ENCODE measurements at regions not wholly inside any gene's neighbourhood (a gene's known extent, or its start where the extent isn't known, plus 50 kb on each side); places are given as distances from the start of the nearest gene placed in this dataset.

DNA sequence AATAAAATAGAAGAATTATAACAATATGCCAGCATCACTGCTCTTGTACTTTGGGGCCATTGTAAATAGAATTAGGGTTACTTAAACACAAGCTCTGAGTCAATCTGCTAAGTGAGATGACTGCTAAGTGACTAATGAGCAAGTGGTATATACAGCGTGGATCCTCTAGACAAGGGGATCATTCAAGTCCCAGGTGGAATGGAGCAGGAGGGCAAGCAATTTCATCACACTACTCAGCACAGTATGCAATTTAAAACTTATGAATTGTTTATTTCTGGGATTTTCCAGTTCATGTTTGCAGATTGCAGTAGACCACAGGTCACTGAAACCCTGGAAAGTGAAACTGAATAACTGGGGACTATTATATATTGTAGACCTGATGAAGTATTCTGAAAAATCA, 235.3 kb downstream of the BTBD3 start:
- H3K36me3 Mint-ChIP-seq (ENCODE audit: insufficient read depth in 1 of 3, low read depth in 3 of 3), result no peaks in the 10 kb centered on the region
- H3K4ac ChIP-seq (ENCODE audit: low read depth, low read length), result no peak overlapping the region
- H2AFZ ChIP-seq (ENCODE audit: low read length), result no peak overlapping the region
- no peaks in the 10 kb centered on the region for H3K27me3 Mint-ChIP-seq (ENCODE audit: low read depth)
- H3T11ph ChIP-seq (ENCODE audit: low read length), result no peak overlapping the region
- H4K5ac ChIP-seq (ENCODE audit: insufficient read length, low read depth, low read length), result no peak overlapping the region
- H2BK5ac ChIP-seq (ENCODE audit: insufficient read length, low read length), result no peak overlapping the region
- H3K4me3 Mint-ChIP-seq, result no peak overlapping the region
- no peak overlapping the region for H4K91ac ChIP-seq (ENCODE audit: insufficient read length, low read depth, low read length)
- no peak overlapping the region for H4K8ac ChIP-seq (replicated peaks; ENCODE audit: insufficient read length, low read depth, low read length)
- no peak overlapping the region for H3K9ac ChIP-seq (ENCODE audit: extremely low read depth, insufficient read length, low read length)
- no peak overlapping the region for H3K4me2 ChIP-seq (ENCODE audit: insufficient read depth, insufficient read length, low read length)
- no peaks in the 10 kb centered on the region for H3K9me3 ChIP-seq (ENCODE audit: control insufficient read depth, low read depth, low read length)
- H2BK12ac ChIP-seq (ENCODE audit: insufficient read length, low read depth, low read length), result no peak overlapping the region
- TF ChIP-seq, protein P1, sequence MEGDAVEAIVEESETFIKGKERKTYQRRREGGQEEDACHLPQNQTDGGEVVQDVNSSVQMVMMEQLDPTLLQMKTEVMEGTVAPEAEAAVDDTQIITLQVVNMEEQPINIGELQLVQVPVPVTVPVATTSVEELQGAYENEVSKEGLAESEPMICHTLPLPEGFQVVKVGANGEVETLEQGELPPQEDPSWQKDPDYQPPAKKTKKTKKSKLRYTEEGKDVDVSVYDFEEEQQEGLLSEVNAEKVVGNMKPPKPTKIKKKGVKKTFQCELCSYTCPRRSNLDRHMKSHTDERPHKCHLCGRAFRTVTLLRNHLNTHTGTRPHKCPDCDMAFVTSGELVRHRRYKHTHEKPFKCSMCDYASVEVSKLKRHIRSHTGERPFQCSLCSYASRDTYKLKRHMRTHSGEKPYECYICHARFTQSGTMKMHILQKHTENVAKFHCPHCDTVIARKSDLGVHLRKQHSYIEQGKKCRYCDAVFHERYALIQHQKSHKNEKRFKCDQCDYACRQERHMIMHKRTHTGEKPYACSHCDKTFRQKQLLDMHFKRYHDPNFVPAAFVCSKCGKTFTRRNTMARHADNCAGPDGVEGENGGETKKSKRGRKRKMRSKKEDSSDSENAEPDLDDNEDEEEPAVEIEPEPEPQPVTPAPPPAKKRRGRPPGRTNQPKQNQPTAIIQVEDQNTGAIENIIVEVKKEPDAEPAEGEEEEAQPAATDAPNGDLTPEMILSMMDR (conservative IDR thresholded peaks at IDR 0.05), result no peak
- H3K23ac ChIP-seq (ENCODE audit: insufficient read length, low read depth, low read length), result no peak overlapping the region
- no peak overlapping the region for H2AK5ac ChIP-seq (ENCODE audit: insufficient read length, low read length)
- H3K4me1 ChIP-seq (ENCODE audit: insufficient read depth, low read length), result no peaks in the 10 kb centered on the region
- no peak overlapping the region for H3K27ac Mint-ChIP-seq
- no peak overlapping the region for H3K27ac ChIP-seq (ENCODE audit: insufficient read length, low read depth, low read length)
- no peak overlapping the region for H3K56ac ChIP-seq (ENCODE audit: insufficient read length, low read depth, low read length)
- no peak overlapping the region for H2BK15ac ChIP-seq (ENCODE audit: low read depth, low read length)
- H2BK120ac ChIP-seq (ENCODE audit: low read depth, low read length, poor library complexity, severe bottlenecking), result no peak overlapping the region
- H3K18ac ChIP-seq (ENCODE audit: insufficient read length, low read depth, low read length), result no peak overlapping the region
- no peaks in the 10 kb centered on the region for H3K79me2 ChIP-seq (ENCODE audit: insufficient read depth, low read length)
- H3K27me3 ChIP-seq (ENCODE audit: insufficient read depth, low read length), result no peaks in the 10 kb centered on the region
- no peaks in the 10 kb centered on the region for H4K20me1 ChIP-seq (ENCODE audit: control insufficient read depth, insufficient read depth, insufficient read length)
- no peak overlapping the region for H3K14ac ChIP-seq (ENCODE audit: insufficient read depth, low read length)
- no peaks in the 10 kb centered on the region for H3K23me2 ChIP-seq (ENCODE audit: insufficient read length, low read depth, low read length, poor library complexity, severe bottlenecking)
- no peaks in the 10 kb centered on the region for H3K9me3 Mint-ChIP-seq
- H3K79me1 ChIP-seq (ENCODE audit: insufficient read depth, low read depth, low read length, poor library complexity, severe bottlenecking), result no peaks in the 10 kb centered on the region
- WGBS (ENCODE audit: extremely low coverage, insufficient read length, low lambda C conversion rate), result no CpG with 5 or more reads among the region's 1 CpG
- no peaks in the 10 kb centered on the region for H3K4me1 Mint-ChIP-seq
- H2BK20ac ChIP-seq (ENCODE audit: low read depth, low read length, poor library complexity, severe bottlenecking), result no peak overlapping the region
- DNase-seq, result no peak
